ENCODE measurements at regions not wholly inside any gene's neighbourhood (a gene's known extent, or its start where the extent isn't known, plus 50 kb on each side); places are given as distances from the start of the nearest gene placed in this dataset.

DNA sequence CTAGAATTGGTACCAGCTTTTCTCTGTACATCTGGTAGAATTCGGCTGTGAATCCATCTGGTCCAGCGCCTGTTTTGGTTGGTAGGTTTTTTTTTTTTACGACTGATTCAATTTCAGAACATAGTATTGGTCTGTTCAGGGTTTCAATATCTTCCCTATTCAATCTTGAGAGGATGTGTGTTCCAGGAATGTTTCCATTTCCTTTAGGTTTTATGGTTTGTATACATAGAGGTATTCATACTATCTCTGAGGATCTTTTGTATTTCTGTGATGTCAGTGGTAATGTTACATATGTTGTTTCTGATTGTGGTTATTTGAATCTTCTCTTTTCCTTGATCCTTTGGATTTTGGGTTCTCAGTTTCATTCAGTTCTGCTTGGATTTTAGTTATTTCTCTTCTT lies 172.1 kb upstream of the ITGA4 start:
- H2BK120ac ChIP-seq (ENCODE audit: low read depth, low read length): no peak overlapping the region
- no peak overlapping the region for H3K18ac ChIP-seq (ENCODE audit: low read length)
- H3K27ac ChIP-seq (ENCODE audit: low read depth, low read length): no peak overlapping the region
- H3K56ac ChIP-seq (ENCODE audit: low read length): no peak overlapping the region
- H3K9ac ChIP-seq (ENCODE audit: low read length): no peak overlapping the region
- no peaks in the 10 kb centered on the region for H3K79me2 ChIP-seq (ENCODE audit: control insufficient read depth, insufficient read depth, low read length)
- H2BK5ac ChIP-seq (ENCODE audit: low read length): no peak overlapping the region
- H3K4me3 ChIP-seq (ENCODE audit: low read length): no peak overlapping the region
- no peaks in the 10 kb centered on the region for H3K79me1 ChIP-seq (ENCODE audit: low read length)
- H3K4me2 ChIP-seq (ENCODE audit: low read length): no peak overlapping the region
- DNase-seq: no peak
- no peaks in the 10 kb centered on the region for H3K4me1 ChIP-seq (ENCODE audit: control insufficient read depth, low read depth, low read length)
- no peak overlapping the region for H4K5ac ChIP-seq (ENCODE audit: low read length)
- H2AK5ac ChIP-seq (ENCODE audit: low read length): no peak overlapping the region
- H3K36me3 ChIP-seq (ENCODE audit: control insufficient read depth, insufficient read depth, low read length): no peaks in the 10 kb centered on the region
- H3K27me3 ChIP-seq (ENCODE audit: insufficient read depth, low read length, poor library complexity): no peaks in the 10 kb centered on the region
- H2BK15ac ChIP-seq (replicated peaks; ENCODE audit: low read depth): no peak overlapping the region
- no peak overlapping the region for H4K8ac ChIP-seq (ENCODE audit: low read depth, low read length)
- no peak overlapping the region for H3K4ac ChIP-seq (ENCODE audit: low read depth, low read length)
- H3K23ac ChIP-seq (ENCODE audit: low read length): no peak overlapping the region
- WGBS (ENCODE audit: extremely low coverage, insufficient coverage, low lambda C conversion rate): no CpG with 5 or more reads among the region's 3 CpGs

GRCh38 chr2:181289698-181290097 lies 167.5 kb upstream of the ITGA4 start:
- DNase-seq: no peak
- H2BK120ac ChIP-seq (ENCODE audit: low read depth, low read length): no peak overlapping the region

GRCh38 chr2:181290182-181290581 lies 167.0 kb upstream of the ITGA4 start:
- H3K18ac ChIP-seq (ENCODE audit: low read length): no peak overlapping the region
- H2BK5ac ChIP-seq (ENCODE audit: low read length): no peak overlapping the region
- no peak overlapping the region for H3K4me2 ChIP-seq (ENCODE audit: low read length)
- DNase-seq: no peak
- no peak overlapping the region for H2BK120ac ChIP-seq (ENCODE audit: low read depth, low read length)
- H3K4me3 ChIP-seq (ENCODE audit: low read length): no peak overlapping the region
- H3K23ac ChIP-seq (ENCODE audit: low read length): no peak overlapping the region
- H3K4me1 ChIP-seq (ENCODE audit: control insufficient read depth, low read depth, low read length): no peaks in the 10 kb centered on the region
- H2BK15ac ChIP-seq (replicated peaks; ENCODE audit: low read depth): no peak overlapping the region
- H3K36me3 ChIP-seq (ENCODE audit: control insufficient read depth, insufficient read depth, low read length): no peaks in the 10 kb centered on the region
- no peak overlapping the region for H4K5ac ChIP-seq (ENCODE audit: low read length)
- no peak overlapping the region for H2AK5ac ChIP-seq (ENCODE audit: low read length)
- no CpG with 5 or more reads among the region's 1 CpG for WGBS (ENCODE audit: extremely low coverage, insufficient coverage, low lambda C conversion rate)
- H3K79me1 ChIP-seq (ENCODE audit: low read length): no peaks in the 10 kb centered on the region
- H3K56ac ChIP-seq (ENCODE audit: low read length): no peak overlapping the region
- no peak overlapping the region for H3K4ac ChIP-seq (ENCODE audit: low read depth, low read length)
- H4K8ac ChIP-seq (ENCODE audit: low read depth, low read length): no peak overlapping the region
- H3K27me3 ChIP-seq (ENCODE audit: insufficient read depth, low read length, poor library complexity): no peaks in the 10 kb centered on the region
- no peak overlapping the region for H3K27ac ChIP-seq (ENCODE audit: low read depth, low read length)
- H3K79me2 ChIP-seq (ENCODE audit: control insufficient read depth, insufficient read depth, low read length): no peaks in the 10 kb centered on the region
- H3K9ac ChIP-seq (ENCODE audit: low read length): no peak overlapping the region

More at GRCh38 chr2:181289698-181290097, 167.5 kb upstream of the ITGA4 start:
- H2BK15ac ChIP-seq (replicated peaks; ENCODE audit: low read depth): no peak overlapping the region
- no peak overlapping the region for H2BK5ac ChIP-seq (ENCODE audit: low read length)
- no peak overlapping the region for H3K9ac ChIP-seq (ENCODE audit: low read length)
- H4K8ac ChIP-seq (ENCODE audit: low read depth, low read length): no peak overlapping the region
- no peak overlapping the region for H4K5ac ChIP-seq (ENCODE audit: low read length)
- H3K4me1 ChIP-seq (ENCODE audit: control insufficient read depth, low read depth, low read length): no peaks in the 10 kb centered on the region
- no peaks in the 10 kb centered on the region for H3K27me3 ChIP-seq (ENCODE audit: insufficient read depth, low read length, poor library complexity)
- no peak overlapping the region for H3K4me2 ChIP-seq (ENCODE audit: low read length)
- H3K79me1 ChIP-seq (ENCODE audit: low read length): no peaks in the 10 kb centered on the region
- no CpG with 5 or more reads among the region's 3 CpGs for WGBS (ENCODE audit: extremely low coverage, insufficient coverage, low lambda C conversion rate)
- H3K56ac ChIP-seq (ENCODE audit: low read length): no peak overlapping the region
- no peak overlapping the region for H3K27ac ChIP-seq (ENCODE audit: low read depth, low read length)
- H3K4me3 ChIP-seq (ENCODE audit: low read length): no peak overlapping the region
- no peaks in the 10 kb centered on the region for H3K36me3 ChIP-seq (ENCODE audit: control insufficient read depth, insufficient read depth, low read length)
- H3K23ac ChIP-seq (ENCODE audit: low read length): no peak overlapping the region
- H2AK5ac ChIP-seq (ENCODE audit: low read length): no peak overlapping the region
- no peaks in the 10 kb centered on the region for H3K79me2 ChIP-seq (ENCODE audit: control insufficient read depth, insufficient read depth, low read length)
- no peak overlapping the region for H3K18ac ChIP-seq (ENCODE audit: low read length)
- no peak overlapping the region for H3K4ac ChIP-seq (ENCODE audit: low read depth, low read length)

DNA sequence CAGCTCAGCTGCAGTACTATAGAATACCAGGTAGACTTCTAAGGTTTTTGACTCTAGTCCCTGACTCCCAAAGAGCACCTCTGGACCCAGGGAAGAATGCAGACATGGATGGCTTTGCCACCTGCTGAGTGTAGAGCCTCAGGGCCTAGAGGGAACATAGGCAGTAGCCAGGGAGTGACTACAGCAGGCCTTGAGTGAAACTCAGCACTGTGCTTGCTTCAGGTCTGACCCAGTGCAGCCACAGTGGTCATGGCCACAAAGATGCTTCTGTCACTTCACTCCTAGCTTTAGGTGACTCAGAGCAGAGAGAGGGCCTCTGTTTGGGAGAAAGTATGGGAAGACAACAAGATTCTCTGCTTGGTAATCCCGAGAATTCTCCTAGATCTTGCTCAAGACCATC lies 162.2 kb upstream of the ITGA4 start:
- Histone ChIP-seq H2BK120ac (ENCODE audit: low read depth, low read length) (no peak overlapping the region), H3K36me3 (ENCODE audit: control insufficient read depth, insufficient read depth, low read length) (no peaks in the 10 kb centered on the region), H3K4me3 (ENCODE audit: low read length) (no peak overlapping the region), H3K79me1 (ENCODE audit: low read length) (no peaks in the 10 kb centered on the region), H3K9ac (ENCODE audit: low read length) (no peak overlapping the region), H3K4me2 (ENCODE audit: low read length) (no peak overlapping the region), H2BK15ac (replicated peaks; ENCODE audit: low read depth) (no peak overlapping the region), H3K27ac (ENCODE audit: low read depth, low read length) (no peak overlapping the region), H3K56ac (ENCODE audit: low read length) (no peak overlapping the region), H2BK5ac (ENCODE audit: low read length) (no peak overlapping the region), H3K4ac (ENCODE audit: low read depth, low read length) (no peak overlapping the region), H3K4me1 (ENCODE audit: control insufficient read depth, low read depth, low read length) (no peaks in the 10 kb centered on the region), H4K5ac (ENCODE audit: low read length) (no peak overlapping the region), H3K23ac (ENCODE audit: low read length) (no peak overlapping the region), H3K79me2 (ENCODE audit: control insufficient read depth, insufficient read depth, low read length) (no peaks in the 10 kb centered on the region), H3K27me3 (ENCODE audit: insufficient read depth, low read length, poor library complexity) (no peaks in the 10 kb centered on the region), H4K8ac (ENCODE audit: low read depth, low read length) (no peak overlapping the region), H2AK5ac (ENCODE audit: low read length) (no peak overlapping the region), H3K18ac (ENCODE audit: low read length) (no peak overlapping the region)
- no CpG with 5 or more reads among the region's 1 CpG for WGBS (ENCODE audit: extremely low coverage, insufficient coverage, low lambda C conversion rate)
- peak; percentile 8 for DNase-seq

- WGBS (ENCODE audit: extremely low coverage, insufficient coverage, low lambda C conversion rate): no CpG with 5 or more reads among the region's 5 CpGs
- H3K79me1 ChIP-seq (ENCODE audit: low read length): no peaks in the 10 kb centered on the region
Measured at GRCh38 chr2:181300600-181301291, 156.4 kb upstream of the ITGA4 start.

More at GRCh38 chr2:181300600-181301291, 156.4 kb upstream of the ITGA4 start:
- no peaks in the 10 kb centered on the region for H3K27me3 ChIP-seq (ENCODE audit: insufficient read depth, low read length, poor library complexity)
- H3K23ac ChIP-seq (ENCODE audit: low read length): no peak overlapping the region
- no peak overlapping the region for H3K56ac ChIP-seq (ENCODE audit: low read length)
- H4K5ac ChIP-seq (ENCODE audit: low read length): no peak overlapping the region
- H2BK15ac ChIP-seq (replicated peaks; ENCODE audit: low read depth): no peak overlapping the region
- H2AK5ac ChIP-seq (ENCODE audit: low read length): no peak overlapping the region
- H3K4me1 ChIP-seq (ENCODE audit: control insufficient read depth, low read depth, low read length): no peaks in the 10 kb centered on the region
- H3K9ac ChIP-seq (ENCODE audit: low read length): no peak overlapping the region
- H3K4me3 ChIP-seq (ENCODE audit: low read length): no peak overlapping the region
- no peak overlapping the region for H3K4ac ChIP-seq (ENCODE audit: low read depth, low read length)
- no peak for DNase-seq
- H3K79me2 ChIP-seq (ENCODE audit: control insufficient read depth, insufficient read depth, low read length): no peaks in the 10 kb centered on the region
- no peak overlapping the region for H3K18ac ChIP-seq (ENCODE audit: low read length)
- H2BK120ac ChIP-seq (ENCODE audit: low read depth, low read length): no peak overlapping the region
- no peak overlapping the region for H3K27ac ChIP-seq (ENCODE audit: low read depth, low read length)
- no peak overlapping the region for H4K8ac ChIP-seq (ENCODE audit: low read depth, low read length)
- H3K4me2 ChIP-seq (ENCODE audit: low read length): no peak overlapping the region
- no peaks in the 10 kb centered on the region for H3K36me3 ChIP-seq (ENCODE audit: control insufficient read depth, insufficient read depth, low read length)
- no peak overlapping the region for H2BK5ac ChIP-seq (ENCODE audit: low read length)
